ENCODE measurements at regions not wholly inside any gene's neighbourhood (a gene's known extent, or its start where the extent isn't known, plus 50 kb on each side); places are given as distances from the start of the nearest gene placed in this dataset.

DNA sequence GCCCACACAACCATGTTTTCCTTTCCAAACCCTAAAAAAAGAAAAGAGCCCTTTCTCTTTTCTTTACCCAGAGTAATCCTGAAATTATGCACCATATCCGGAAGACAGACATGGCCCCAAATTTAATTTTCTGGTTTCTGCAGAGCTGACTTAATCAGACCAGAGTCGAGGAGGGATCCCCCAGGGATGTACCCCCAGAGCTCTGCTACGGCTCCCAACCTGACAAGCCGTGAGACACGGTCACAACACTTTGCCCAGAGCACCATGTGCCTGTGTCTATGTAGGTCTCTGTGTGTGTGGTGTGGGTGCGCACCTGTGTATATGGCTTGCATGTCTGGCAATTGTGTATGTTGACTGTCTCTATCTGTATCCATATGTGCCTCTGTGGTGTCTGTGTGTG is 77.6 kb upstream of the CLMN start (continued):
- no peak for TF ChIP-seq HNRNPLL (IDR thresholded peaks at IDR 0.05; ENCODE audit: low read depth, low read length, poor library complexity, severe bottlenecking)
- no peak for TF ChIP-seq ZNF382 (CRISPR knock-in tag; IDR thresholded peaks at IDR 0.05; ENCODE audit: borderline replicate concordance)
- TF ChIP-seq EZH2 (conservative IDR thresholded peaks at IDR 0.05; ENCODE audit: low read depth, low read length): no peak

DNA sequence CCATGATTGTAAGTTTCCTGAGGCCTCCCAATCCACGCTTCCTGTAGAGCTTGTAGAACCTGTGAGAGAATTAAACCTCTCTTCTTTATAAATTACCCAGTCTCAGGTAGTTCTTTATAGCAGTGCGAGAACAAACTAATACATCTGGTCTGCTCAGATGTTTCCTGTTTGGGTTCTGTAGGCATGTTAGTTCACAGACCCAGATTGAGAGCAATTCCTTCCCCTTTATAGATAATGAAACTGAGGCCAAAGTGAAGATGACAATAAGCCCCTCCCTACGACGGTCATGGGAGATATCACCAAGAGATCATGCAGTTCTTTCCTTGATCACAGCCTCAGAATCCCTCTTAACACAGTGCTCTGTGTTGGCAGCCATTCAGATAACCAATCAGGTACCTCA is 76.5 kb upstream of the CLMN start:
- 24% methylated on average over 4 of the region's 4 CpGs for WGBS (ENCODE audit: low lambda C conversion rate)

More for the DNA sequence above, 76.5 kb upstream of the CLMN start:
- FAIRE-seq (no peak), ATAC-seq (no peak), DNase-seq (ENCODE audit: low spot score) (no peak)
- H3K36me3 ChIP-seq (replicated peaks in 1 of 2; ENCODE audit: control insufficient read depth in 1 of 2, insufficient read depth in 2 of 2, low read length in 2 of 2): no peaks in the 10 kb centered on the region
- ChIA-PET POLR2A (no interaction called here), CTCF (ENCODE audit: low intra/inter-chr PET ratio, low total read pairs) (no interaction called here)
- in situ Hi-C loops (cut with HindIII; ENCODE audit: extremely low pct_ligation_motif_present, low pct_unique_long_range_greater_than_20kb): no loop called here
- no peak for TF ChIP-seq GABPA (IDR thresholded peaks at IDR 0.05; ENCODE audit: low read depth, low read length)
- TF ChIP-seq GABPA (CRISPR knock-in tag; IDR thresholded peaks at IDR 0.05; ENCODE audit: low read depth): no peak
- TF ChIP-seq SP5 (CRISPR knock-in tag; IDR thresholded peaks at IDR 0.05; ENCODE audit: borderline replicate concordance, low read depth): no peak
- TF ChIP-seq ZNF768 (CRISPR knock-in tag; IDR thresholded peaks at IDR 0.05): no peak
- no peak for TF ChIP-seq ZNF720 (CRISPR knock-in tag; IDR thresholded peaks at IDR 0.05)
- no peak for TF ChIP-seq ZNF780A (CRISPR knock-in tag; IDR thresholded peaks at IDR 0.05)
- TF ChIP-seq SOX6 (IDR thresholded peaks at IDR 0.05): no peak
- TF ChIP-seq SOX6 (CRISPR knock-in tag; IDR thresholded peaks at IDR 0.05): no peak
- TF ChIP-seq ZKSCAN8 (CRISPR knock-in tag; IDR thresholded peaks at IDR 0.05; ENCODE audit: borderline replicate concordance): no peak
- TF ChIP-seq IKZF1 (IDR thresholded peaks at IDR 0.05): no peak
- no peak for TF ChIP-seq MTF2 (CRISPR knock-in tag; IDR thresholded peaks at IDR 0.05; ENCODE audit: borderline replicate concordance)
- TF ChIP-seq, protein P1, sequence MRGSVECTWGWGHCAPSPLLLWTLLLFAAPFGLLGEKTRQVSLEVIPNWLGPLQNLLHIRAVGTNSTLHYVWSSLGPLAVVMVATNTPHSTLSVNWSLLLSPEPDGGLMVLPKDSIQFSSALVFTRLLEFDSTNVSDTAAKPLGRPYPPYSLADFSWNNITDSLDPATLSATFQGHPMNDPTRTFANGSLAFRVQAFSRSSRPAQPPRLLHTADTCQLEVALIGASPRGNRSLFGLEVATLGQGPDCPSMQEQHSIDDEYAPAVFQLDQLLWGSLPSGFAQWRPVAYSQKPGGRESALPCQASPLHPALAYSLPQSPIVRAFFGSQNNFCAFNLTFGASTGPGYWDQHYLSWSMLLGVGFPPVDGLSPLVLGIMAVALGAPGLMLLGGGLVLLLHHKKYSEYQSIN (CRISPR knock-in tag; IDR thresholded peaks at IDR 0.05; ENCODE audit: borderline replicate concordance): no peak
- TF ChIP-seq TBP (CRISPR knock-in tag; IDR thresholded peaks at IDR 0.05): no peak
- no peak for TF ChIP-seq IKZF4 (CRISPR knock-in tag; IDR thresholded peaks at IDR 0.05; ENCODE audit: borderline replicate concordance, low read depth, not compliant biosample characterization)
- TF ChIP-seq, protein P2, sequence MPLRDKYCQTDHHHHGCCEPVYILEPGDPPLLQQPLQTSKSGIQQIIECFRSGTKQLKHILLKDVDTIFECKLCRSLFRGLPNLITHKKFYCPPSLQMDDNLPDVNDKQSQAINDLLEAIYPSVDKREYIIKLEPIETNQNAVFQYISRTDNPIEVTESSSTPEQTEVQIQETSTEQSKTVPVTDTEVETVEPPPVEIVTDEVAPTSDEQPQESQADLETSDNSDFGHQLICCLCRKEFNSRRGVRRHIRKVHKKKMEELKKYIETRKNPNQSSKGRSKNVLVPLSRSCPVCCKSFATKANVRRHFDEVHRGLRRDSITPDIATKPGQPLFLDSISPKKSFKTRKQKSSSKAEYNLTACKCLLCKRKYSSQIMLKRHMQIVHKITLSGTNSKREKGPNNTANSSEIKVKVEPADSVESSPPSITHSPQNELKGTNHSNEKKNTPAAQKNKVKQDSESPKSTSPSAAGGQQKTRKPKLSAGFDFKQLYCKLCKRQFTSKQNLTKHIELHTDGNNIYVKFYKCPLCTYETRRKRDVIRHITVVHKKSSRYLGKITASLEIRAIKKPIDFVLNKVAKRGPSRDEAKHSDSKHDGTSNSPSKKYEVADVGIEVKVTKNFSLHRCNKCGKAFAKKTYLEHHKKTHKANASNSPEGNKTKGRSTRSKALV (CRISPR knock-in tag; IDR thresholded peaks at IDR 0.05): no peak
- TF ChIP-seq, protein P3, sequence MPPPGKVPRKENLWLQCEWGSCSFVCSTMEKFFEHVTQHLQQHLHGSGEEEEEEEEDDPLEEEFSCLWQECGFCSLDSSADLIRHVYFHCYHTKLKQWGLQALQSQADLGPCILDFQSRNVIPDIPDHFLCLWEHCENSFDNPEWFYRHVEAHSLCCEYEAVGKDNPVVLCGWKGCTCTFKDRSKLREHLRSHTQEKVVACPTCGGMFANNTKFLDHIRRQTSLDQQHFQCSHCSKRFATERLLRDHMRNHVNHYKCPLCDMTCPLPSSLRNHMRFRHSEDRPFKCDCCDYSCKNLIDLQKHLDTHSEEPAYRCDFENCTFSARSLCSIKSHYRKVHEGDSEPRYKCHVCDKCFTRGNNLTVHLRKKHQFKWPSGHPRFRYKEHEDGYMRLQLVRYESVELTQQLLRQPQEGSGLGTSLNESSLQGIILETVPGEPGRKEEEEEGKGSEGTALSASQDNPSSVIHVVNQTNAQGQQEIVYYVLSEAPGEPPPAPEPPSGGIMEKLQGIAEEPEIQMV (CRISPR knock-in tag; IDR thresholded peaks at IDR 0.05; ENCODE audit: low read depth): no peak
- no peak for TF ChIP-seq ZNF577 (CRISPR knock-in tag; IDR thresholded peaks at IDR 0.05; ENCODE audit: borderline replicate concordance, low read depth)
- TF ChIP-seq PTBP1 (IDR thresholded peaks at IDR 0.05; ENCODE audit: low read depth, low read length, poor library complexity, severe bottlenecking): no peak
- no peak for TF ChIP-seq PAF1 (CRISPR knock-in tag; IDR thresholded peaks at IDR 0.05)
- H4K20me1 ChIP-seq (ENCODE audit: insufficient read depth, low read length): no peaks in the 10 kb centered on the region
- no peaks in the 10 kb centered on the region for H3K9me3 ChIP-seq (ENCODE audit: low read length)
- no peak overlapping the region for H3K9ac ChIP-seq (ENCODE audit: insufficient read depth, low read depth, low read length)
- peaks cover 0 to 2% of the 10 kb centered on the region in 2 experiments; a peak in 1 of 5 replicates for H3K27me3 ChIP-seq (ENCODE audit: control insufficient read depth in 1 of 2, insufficient read depth in 2 of 2, low read length in 2 of 2)
- intact Hi-C loops (cut with micrococcal nuclease; ENCODE audit: unreplicated experiment): no loop called here
- no peak overlapping the region for H3K4me3 ChIP-seq (replicated peaks in 1 of 3; ENCODE audit: insufficient read depth in 1 of 3, low read depth in 2 of 3, low read length in 3 of 3)
- H2AFZ ChIP-seq (ENCODE audit: low read length): no peak overlapping the region
- H3K4me2 ChIP-seq (ENCODE audit: low read depth, low read length): no peak overlapping the region
- peaks cover 19% of the 10 kb centered on the region for H3K4me1 ChIP-seq (ENCODE audit: insufficient read depth, low read length)
- no peaks in the 10 kb centered on the region for H3K79me2 ChIP-seq (ENCODE audit: insufficient read depth, low read length)
- no peak overlapping the region for H3K27ac ChIP-seq (ENCODE audit: extremely low read length, insufficient read depth, low read length)
- no TSS peak for BruUV-seq (replicated peaks)

Measured in HepG2 (cell line).